ENCODE measurements at regions not wholly inside any gene's neighbourhood (a gene's known extent, or its start where the extent isn't known, plus 50 kb on each side); places are given as distances from the start of the nearest gene placed in this dataset.

DNA sequence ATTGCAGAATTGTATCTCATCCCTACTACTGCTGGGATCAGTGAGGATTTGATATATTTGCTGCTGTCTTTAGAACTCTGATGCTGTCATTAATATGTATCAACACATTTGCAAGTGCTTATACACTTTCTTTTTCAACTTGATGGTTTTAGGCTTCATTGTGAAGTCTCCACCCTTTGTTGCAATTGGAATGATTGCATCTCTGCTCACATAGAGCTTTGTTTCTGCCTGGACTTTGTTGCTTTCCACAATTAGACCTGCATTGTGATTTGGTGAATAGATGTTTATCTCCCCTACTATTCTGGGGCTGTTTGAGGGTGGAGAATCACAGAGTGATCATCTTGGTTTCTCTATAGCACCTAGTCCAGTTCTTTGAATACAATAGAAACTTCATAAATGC, 666.7 kb downstream of the EPM2A start:
- H3K4me1 ChIP-seq = no peaks in the 10 kb centered on the region
- no peaks in the 10 kb centered on the region for H3K9me3 ChIP-seq
- no peaks in the 10 kb centered on the region for H3K27me3 ChIP-seq
- ATAC-seq (ENCODE audit: low FRiP score in 2 of 2) = no peak
- H3K4me3 ChIP-seq = no peak overlapping the region
- H3K27ac ChIP-seq = no peak overlapping the region
- H3K36me3 ChIP-seq = no peaks in the 10 kb centered on the region
- no peak for DNase-seq
- TF ChIP-seq, protein P1, sequence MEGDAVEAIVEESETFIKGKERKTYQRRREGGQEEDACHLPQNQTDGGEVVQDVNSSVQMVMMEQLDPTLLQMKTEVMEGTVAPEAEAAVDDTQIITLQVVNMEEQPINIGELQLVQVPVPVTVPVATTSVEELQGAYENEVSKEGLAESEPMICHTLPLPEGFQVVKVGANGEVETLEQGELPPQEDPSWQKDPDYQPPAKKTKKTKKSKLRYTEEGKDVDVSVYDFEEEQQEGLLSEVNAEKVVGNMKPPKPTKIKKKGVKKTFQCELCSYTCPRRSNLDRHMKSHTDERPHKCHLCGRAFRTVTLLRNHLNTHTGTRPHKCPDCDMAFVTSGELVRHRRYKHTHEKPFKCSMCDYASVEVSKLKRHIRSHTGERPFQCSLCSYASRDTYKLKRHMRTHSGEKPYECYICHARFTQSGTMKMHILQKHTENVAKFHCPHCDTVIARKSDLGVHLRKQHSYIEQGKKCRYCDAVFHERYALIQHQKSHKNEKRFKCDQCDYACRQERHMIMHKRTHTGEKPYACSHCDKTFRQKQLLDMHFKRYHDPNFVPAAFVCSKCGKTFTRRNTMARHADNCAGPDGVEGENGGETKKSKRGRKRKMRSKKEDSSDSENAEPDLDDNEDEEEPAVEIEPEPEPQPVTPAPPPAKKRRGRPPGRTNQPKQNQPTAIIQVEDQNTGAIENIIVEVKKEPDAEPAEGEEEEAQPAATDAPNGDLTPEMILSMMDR (IDR thresholded peaks at IDR 0.05) = no peak
- no peak for TF ChIP-seq POLR2AphosphoS5 (IDR thresholded peaks at IDR 0.05)
- TF ChIP-seq EP300 (IDR thresholded peaks at IDR 0.05) = no peak
- no peak for TF ChIP-seq POLR2A (IDR thresholded peaks at IDR 0.05)

DNA sequence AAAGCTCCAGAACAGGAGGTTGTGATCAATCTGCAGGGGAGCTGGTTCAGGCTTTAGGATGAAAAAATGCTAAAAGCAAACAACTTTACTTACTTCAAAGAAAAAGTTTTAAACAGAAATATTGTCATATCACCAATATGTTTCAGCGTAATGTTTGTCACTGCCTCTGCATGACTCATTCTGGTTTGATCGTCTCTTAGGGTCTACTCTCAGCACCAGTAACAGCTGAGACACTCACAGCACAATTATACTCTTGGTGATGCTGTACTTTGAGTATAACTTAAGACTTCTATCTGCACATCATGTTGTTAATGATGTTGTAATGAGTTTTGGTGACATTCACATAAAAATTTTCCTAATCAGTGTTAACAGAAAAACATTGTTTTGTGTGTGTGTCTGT, 665.4 kb downstream of the EPM2A start:
- Histone ChIP-seq H3K9me3 (no peaks in the 10 kb centered on the region), H3K36me3 (no peaks in the 10 kb centered on the region), H3K4me3 (no peak overlapping the region), H3K27ac (no peak overlapping the region), H3K27me3 (no peaks in the 10 kb centered on the region), H3K4me1 (no peaks in the 10 kb centered on the region)
- DNase-seq = no peak
- WGBS, 2 donors = 85 to 86% methylated on average over 2 of the region's 2 CpGs
- ATAC-seq (ENCODE audit: low FRiP score in 2 of 2) = no peak
- no peak for TF ChIP-seq POLR2AphosphoS5 (IDR thresholded peaks at IDR 0.05)
- TF ChIP-seq POLR2A (IDR thresholded peaks at IDR 0.05) = no peak
- TF ChIP-seq EP300 (IDR thresholded peaks at IDR 0.05) = no peak

DNA sequence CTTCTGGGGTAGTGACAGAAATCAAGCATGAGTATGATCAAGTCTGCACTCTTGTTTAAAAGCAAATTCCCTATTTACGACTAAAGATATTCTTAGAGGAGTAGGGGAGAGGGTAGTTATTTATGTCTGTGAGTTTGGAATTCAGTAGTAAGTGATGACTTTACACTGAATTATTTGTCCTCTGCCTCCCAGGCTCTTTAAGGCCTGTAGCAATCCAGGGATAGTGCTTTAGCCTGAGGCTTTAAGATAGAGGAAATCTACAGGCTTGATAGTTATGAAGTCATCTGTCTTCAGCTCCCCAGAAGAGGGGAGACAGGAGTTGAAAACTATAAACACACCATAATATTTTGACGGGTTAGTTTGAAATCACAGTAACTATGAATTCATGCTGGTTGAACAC, 664.5 kb downstream of the EPM2A start:
- no peak overlapping the region for H3K4me3 ChIP-seq
- no peaks in the 10 kb centered on the region for H3K9me3 ChIP-seq
- WGBS, 2 donors = 79 to 85% methylated on average over 2 of the region's 2 CpGs
- H3K4me1 ChIP-seq = no peaks in the 10 kb centered on the region
- DNase-seq = no peak
- H3K27me3 ChIP-seq = no peaks in the 10 kb centered on the region
- TF ChIP-seq POLR2A (IDR thresholded peaks at IDR 0.05) (no peak), EP300 (IDR thresholded peaks at IDR 0.05) (no peak), POLR2AphosphoS5 (IDR thresholded peaks at IDR 0.05) (no peak)
- TF ChIP-seq, protein P1 (IDR thresholded peaks at IDR 0.05) = no peak
- no peaks in the 10 kb centered on the region for H3K36me3 ChIP-seq
- ATAC-seq (ENCODE audit: low FRiP score in 2 of 2) = no peak
- H3K27ac ChIP-seq = no peak overlapping the region

DNA sequence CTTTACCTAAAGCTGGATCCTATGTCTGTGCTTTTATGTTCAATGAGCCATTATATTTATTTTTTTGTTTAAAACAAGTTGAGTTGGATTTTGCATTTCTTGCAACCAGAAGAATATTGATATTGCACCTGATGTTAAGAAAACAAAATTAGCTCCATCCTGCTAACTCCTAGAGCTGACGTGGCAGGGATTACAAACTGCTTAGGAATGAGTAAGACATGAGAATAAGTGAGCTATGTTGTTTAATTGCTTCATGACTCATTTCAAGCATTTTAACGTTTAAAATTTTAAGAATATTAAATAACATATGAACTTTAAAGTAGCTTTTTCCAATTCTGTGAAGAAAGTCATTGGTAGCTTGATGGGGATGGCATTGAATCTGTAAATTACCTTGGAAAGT, 663.5 kb downstream of the EPM2A start:
- H3K4me1 ChIP-seq = no peaks in the 10 kb centered on the region
- TF ChIP-seq EP300 (IDR thresholded peaks at IDR 0.05) (no peak), POLR2A (IDR thresholded peaks at IDR 0.05) (no peak), POLR2AphosphoS5 (IDR thresholded peaks at IDR 0.05) (no peak)
- TF ChIP-seq, protein P1 (IDR thresholded peaks at IDR 0.05) = no peak
- ATAC-seq (ENCODE audit: low FRiP score in 2 of 2) = no peak
- H3K27ac ChIP-seq = no peak overlapping the region
- no peaks in the 10 kb centered on the region for H3K27me3 ChIP-seq
- no peak for DNase-seq
- no peaks in the 10 kb centered on the region for H3K36me3 ChIP-seq
- WGBS, 2 donors = 86 to 88% methylated on average over 2 of the region's 2 CpGs
- no peak overlapping the region for H3K4me3 ChIP-seq
- H3K9me3 ChIP-seq = no peaks in the 10 kb centered on the region

DNA sequence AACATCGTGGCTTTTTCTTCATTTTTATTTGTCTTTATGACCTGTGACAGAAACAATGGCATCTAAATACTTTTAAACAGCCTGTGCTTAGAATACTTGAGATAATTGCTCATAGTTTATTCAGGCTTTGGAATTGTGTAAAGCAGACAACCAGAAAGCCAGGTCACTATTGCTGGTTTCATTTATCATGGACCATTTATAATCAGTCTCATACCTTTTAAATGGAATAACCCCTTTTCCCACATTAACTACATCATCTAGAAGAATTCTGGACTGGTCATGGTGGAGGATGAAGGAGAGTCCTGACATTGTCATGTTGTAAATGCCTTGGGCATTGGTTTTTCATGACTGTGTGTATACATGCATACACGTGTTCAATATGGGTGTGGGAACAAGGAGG, 661.5 kb downstream of the EPM2A start:
- Histone ChIP-seq H3K27me3 (no peaks in the 10 kb centered on the region), H3K36me3 (no peaks in the 10 kb centered on the region), H3K27ac (no peak overlapping the region), H3K4me1 (no peaks in the 10 kb centered on the region), H3K9me3 (no peaks in the 10 kb centered on the region), H3K4me3 (no peak overlapping the region)
- WGBS, 2 donors = 73% methylated on average over 2 of the region's 2 CpGs
- no peak for TF ChIP-seq POLR2A (IDR thresholded peaks at IDR 0.05)
- TF ChIP-seq EP300 (IDR thresholded peaks at IDR 0.05) = no peak
- TF ChIP-seq, protein P1 (IDR thresholded peaks at IDR 0.05) = no peak
- TF ChIP-seq POLR2AphosphoS5 (IDR thresholded peaks at IDR 0.05) = no peak
- DNase-seq (no peak), ATAC-seq (ENCODE audit: low FRiP score in 2 of 2) (no peak)

Data from upper lobe of left lung (tissue), 6 donors.